RWPE2 (cell line): ENCODE measurements at regions not wholly inside any gene's neighbourhood (a gene's known extent, or its start where the extent isn't known, plus 50 kb on each side); places are given as distances from the start of the nearest gene placed in this dataset.

Source experiments
- ATAC-seq: fragments of 200-7000 bp; cut with Tn5 transposase; 3 replicates; pipeline ENCODE4 v1.9.1; 2021; ENCODE audit warnings: low read depth
- DNase-seq: peaks from one replicate; pipeline ENCODE4 v3.0.0-alpha.2; 2020; ENCODE audit warnings: low spot score
- H3K27ac ChIP-seq: fragments of 450-650 bp; 2 replicates; pipeline ENCODE4 v1.5.1; 2017; ENCODE audit warnings: mild to moderate bottlenecking; ENCODE audit not compliant: poor library complexity, severe bottlenecking
- H3K27me3 ChIP-seq: fragments of 250-450 bp; sonication (Bioruptor Pico); 2 replicates; pipeline ENCODE4 v1.5.1; 2021; ENCODE audit warnings: mild to moderate bottlenecking, moderate library complexity; ENCODE audit not compliant: insufficient read depth, poor library complexity, severe bottlenecking
- H3K36me3 ChIP-seq: fragments of 250-450 bp; sonication (Bioruptor Pico); 2 replicates; pipeline ENCODE4 v1.5.1; 2020; ENCODE audit warnings: low read depth, mild to moderate bottlenecking, moderate library complexity
- H3K4me1 ChIP-seq: fragments of 250-450 bp; sonication (Bioruptor Pico); 2 replicates; pipeline ENCODE4 v1.5.1; 2021; ENCODE audit warnings: mild to moderate bottlenecking, moderate library complexity; ENCODE audit not compliant: insufficient read depth, poor library complexity, severe bottlenecking
- H3K4me3 ChIP-seq: fragments of 250-450 bp; sonication (Bioruptor Pico); 2 replicates; pipeline ENCODE4 v1.5.1; 2021; ENCODE audit warnings: mild to moderate bottlenecking, moderate library complexity; ENCODE audit not compliant: severe bottlenecking
- H3K9me3 ChIP-seq: fragments of 250-450 bp; sonication (Bioruptor Pico); 2 replicates; pipeline ENCODE4 v1.5.1; 2021; ENCODE audit warnings: mild to moderate bottlenecking, moderate library complexity; ENCODE audit not compliant: severe bottlenecking
- CTCF ChIP-seq: fragments of 450-650 bp; IDR thresholded peaks from one replicate; pipeline ENCODE4 v1.5.1; 2017; ENCODE audit warnings: mild to moderate bottlenecking, moderate library complexity; ENCODE audit not compliant: poor library complexity, severe bottlenecking

GRCh38 chr3:76099956-76100355 lies 314.6 kb upstream of the ZNF717 start:
- no peak overlapping the region for H3K27ac ChIP-seq
- ATAC-seq (no peak), DNase-seq (no peak)
- peaks cover 6% of the 10 kb centered on the region for H3K27me3 ChIP-seq
- H3K36me3 ChIP-seq, result no peaks in the 10 kb centered on the region
- TF ChIP-seq CTCF, result no peak
- no peaks in the 10 kb centered on the region for H3K9me3 ChIP-seq
- H3K4me1 ChIP-seq, result no peaks in the 10 kb centered on the region
- H3K4me3 ChIP-seq, result no peak overlapping the region

GRCh38 chr3:76107935-76108570 lies 322.7 kb upstream of the ZNF717 start:
- H3K4me3 ChIP-seq, result no peak overlapping the region
- H3K36me3 ChIP-seq, result no peaks in the 10 kb centered on the region
- ATAC-seq (peak; percentile 50; the same call in 1 of the 3 replicates), DNase-seq (no peak)
- no peaks in the 10 kb centered on the region for H3K4me1 ChIP-seq
- H3K27ac ChIP-seq, result no peak overlapping the region
- TF ChIP-seq CTCF, result peak; percentile 94
- no peaks in the 10 kb centered on the region for H3K27me3 ChIP-seq
- H3K9me3 ChIP-seq, result no peaks in the 10 kb centered on the region

- Histone ChIP-seq H3K27ac (no peak overlapping the region), H3K36me3 (no peaks in the 10 kb centered on the region), H3K9me3 (no peaks in the 10 kb centered on the region), H3K27me3 (no peaks in the 10 kb centered on the region), H3K4me3 (no peak overlapping the region), H3K4me1 (no peaks in the 10 kb centered on the region)
- DNase-seq (no peak), ATAC-seq (no peak)
- no peak for TF ChIP-seq CTCF
These were observed 326.5 kb upstream of the ZNF717 start for GRCh38 chr3:76111808-76112207.

GRCh38 chr3:76122007-76122406 lies 336.7 kb upstream of the ZNF717 start:
- H3K27ac ChIP-seq, result no peak overlapping the region
- no peaks in the 10 kb centered on the region for H3K9me3 ChIP-seq
- H3K4me1 ChIP-seq, result no peaks in the 10 kb centered on the region
- no peak for ATAC-seq
- no peaks in the 10 kb centered on the region for H3K36me3 ChIP-seq
- no peak for TF ChIP-seq CTCF
- no peak for DNase-seq
- no peaks in the 10 kb centered on the region for H3K27me3 ChIP-seq
- H3K4me3 ChIP-seq, result no peak overlapping the region

GRCh38 chr3:76129441-76129840 lies 344.1 kb upstream of the ZNF717 start:
- H3K4me3 ChIP-seq, result no peak overlapping the region
- DNase-seq, result no peak
- H3K27ac ChIP-seq, result no peak overlapping the region
- H3K27me3 ChIP-seq, result no peaks in the 10 kb centered on the region
- H3K9me3 ChIP-seq, result no peaks in the 10 kb centered on the region
- no peak for ATAC-seq
- TF ChIP-seq CTCF, result no peak
- H3K4me1 ChIP-seq, result peaks cover 17% of the 10 kb centered on the region
- no peaks in the 10 kb centered on the region for H3K36me3 ChIP-seq
